GM12878 (cell line): ENCODE measurements at regions not wholly inside any gene's neighbourhood (a gene's known extent, or its start where the extent isn't known, plus 50 kb on each side); places are given as distances from the start of the nearest gene placed in this dataset.

Experiments used
- ATAC-seq: fragments of 200-7000 bp; cut with Tn5 transposase; 3 replicates; pipeline ENCODE4 v1.9.1; 2020; ENCODE audit warnings: mild to moderate bottlenecking, moderate library complexity
- BruUV-seq: library from RNA; stranded (reverse); fragments of 400-500 nt; replicated peaks from 2 replicates; lab custom pipeline; 2021; lab: Mats Ljungman, UMichigan
- CTCF ChIA-PET: fragments of 300-600 bp; sonication (Branson Sonifier 250); formaldehyde crosslinking; extraction: SDS; loops from one replicate; lab custom pipeline; 2021; ENCODE audit warnings: inconsistent platforms; lab: Yijun Ruan, JAX
- POLR2A ChIA-PET: fragments of 350-600 bp; formaldehyde crosslinking; extraction: SDS; loops from one replicate; lab custom pipeline; 2021; ENCODE audit warnings: inconsistent platforms; lab: Charles Lee
- RAD21 ChIA-PET: fragments of 300-600 bp; sonication (Branson Sonifier 250); formaldehyde crosslinking; loops from one replicate; lab custom pipeline; 2023; ENCODE audit warnings: antibody characterized with exemption; ENCODE audit not compliant: unreplicated experiment; lab: Charles Lee
- SMC1A ChIA-PET: fragments of 300-600 bp; sonication (Branson Sonifier 250); formaldehyde crosslinking; loops from one replicate; lab custom pipeline; 2023; ENCODE audit not compliant: unreplicated experiment, uncharacterized antibody; lab: Charles Lee
- DNase-seq: peaks from one replicate; pipeline ENCODE4 v3.0.0-alpha.2; 2011; ENCODE audit warnings: low read depth, low spot score
- FAIRE-seq: peaks from 3 replicates; lab custom pipeline; 2011; peaks lifted over from hg19 to GRCh38; lab: Jason Lieb, UNC
- H2AFZ ChIP-seq: 2 replicates; pipeline ENCODE4 v1.6.0; 2011; ENCODE audit warnings: low read depth, low read length, control low read depth; ENCODE audit not compliant: control insufficient read depth
- H3K27ac ChIP-seq: 2 replicates; pipeline ENCODE4 v1.5.1; 2011; ENCODE audit warnings: control low read depth; ENCODE audit not compliant: control insufficient read depth, insufficient read depth
- H3K27me3 ChIP-seq, 2 experiments: replicated peaks in 1 of 2; 2 replicates each; pipeline versions ENCODE4 v1.6.0 to v1.6.1; 2011; ENCODE audit warnings: low read length in 1 of 2; ENCODE audit not compliant: control insufficient read depth in 2 of 2, insufficient read depth in 2 of 2
- H3K36me3 ChIP-seq, 2 experiments: 2 replicates each; pipeline ENCODE4 v1.5.1; 2011; ENCODE audit warnings: low read length in 1 of 2; ENCODE audit not compliant: control insufficient read depth in 2 of 2, insufficient read depth in 2 of 2
- H3K4me1 ChIP-seq: 2 replicates; pipeline ENCODE4 v1.6.1; 2011; ENCODE audit warnings: mild to moderate bottlenecking, low read length, moderate library complexity, mixed read lengths; ENCODE audit not compliant: control insufficient read depth, insufficient read depth
- H3K4me2 ChIP-seq: 2 replicates; pipeline ENCODE4 v1.6.0; 2011; ENCODE audit warnings: control low read depth; ENCODE audit not compliant: control insufficient read depth, insufficient read depth
- H3K4me3 ChIP-seq: fragments of 200-600 bp; sonication (generic); 2 replicates; pipeline ENCODE4 v1.5.1; 2016
- H3K79me2 ChIP-seq: 2 replicates; pipeline ENCODE4 v1.6.0; 2011; ENCODE audit warnings: low read length; ENCODE audit not compliant: control insufficient read depth, insufficient read depth
- H3K9ac ChIP-seq: 2 replicates; pipeline ENCODE4 v1.8.0; 2011; ENCODE audit warnings: low read length, control low read depth, mixed read lengths; ENCODE audit not compliant: control insufficient read depth, insufficient read depth
- H3K9me3 ChIP-seq: replicated peaks from 3 replicates; pipeline ENCODE4 v1.5.1; 2011; ENCODE audit warnings: mild to moderate bottlenecking, low read length; ENCODE audit not compliant: control insufficient read depth, insufficient read depth
- H4K20me1 ChIP-seq: 2 replicates; pipeline ENCODE4 v1.6.0; 2011; ENCODE audit not compliant: control insufficient read depth, insufficient read depth
- IKZF2 ChIP-seq, 2 experiments: fragments of 450-650 bp; IDR thresholded peaks; 2 replicates each; pipeline ENCODE4 v1.6.1; 2017; ENCODE audit warnings: mild to moderate bottlenecking in 2 of 2, moderate library complexity in 2 of 2
- MEF2B ChIP-seq: fragments of 450-650 bp; IDR thresholded peaks from 2 replicates; pipeline ENCODE4 v1.6.1; 2018; ENCODE audit warnings: mild to moderate bottlenecking, moderate library complexity; ENCODE audit not compliant: partially characterized antibody, poor library complexity, severe bottlenecking
- RUNX3 ChIP-seq: IDR thresholded peaks from 2 replicates; pipeline ENCODE4 v1.6.1; 2012; ENCODE audit warnings: low read length, inconsistent platforms
- SUPT20H ChIP-seq: IDR thresholded peaks from 2 replicates; pipeline ENCODE4 v1.6.1; 2011; ENCODE audit warnings: low read depth, mild to moderate bottlenecking, low read length, moderate library complexity, borderline replicate concordance; ENCODE audit not compliant: control insufficient read depth
- TBL1XR1 ChIP-seq: IDR thresholded peaks from 2 replicates; pipeline ENCODE4 v1.6.1; 2012; ENCODE audit warnings: low read depth, low read length, improper control_type of control experiment
- WGBS: methylation state at CpG from one replicate; pipeline ENCODE4 v1.1.6; 2016; ENCODE audit warnings: low lambda C conversion rate; ENCODE audit not compliant: insufficient replicate concordance, insufficient coverage; ENCODE audit errors: missing lambda C conversion rate; 5-methylcytosine and 5-hydroxymethylcytosine counted together
- in situ Hi-C: fragments of 300-500 bp; cut with MboI; formaldehyde crosslinking; loops from 9 replicates; pipeline ENCODE4 v1.14.3; 2018; ENCODE audit warnings: mixed read lengths
- intact Hi-C: fragments of 100-400 bp; cut with micrococcal nuclease; formaldehyde crosslinking; loops from one replicate; pipeline ENCODE4 v1.14.2; 2022; ENCODE audit not compliant: unreplicated experiment
- TF ChIP-seq, protein P1 (sequence below): IDR thresholded peaks from 2 replicates; pipeline ENCODE4 v1.6.1; 2012; ENCODE audit warnings: low read depth, low read length, improper control_type of control experiment

DNA sequence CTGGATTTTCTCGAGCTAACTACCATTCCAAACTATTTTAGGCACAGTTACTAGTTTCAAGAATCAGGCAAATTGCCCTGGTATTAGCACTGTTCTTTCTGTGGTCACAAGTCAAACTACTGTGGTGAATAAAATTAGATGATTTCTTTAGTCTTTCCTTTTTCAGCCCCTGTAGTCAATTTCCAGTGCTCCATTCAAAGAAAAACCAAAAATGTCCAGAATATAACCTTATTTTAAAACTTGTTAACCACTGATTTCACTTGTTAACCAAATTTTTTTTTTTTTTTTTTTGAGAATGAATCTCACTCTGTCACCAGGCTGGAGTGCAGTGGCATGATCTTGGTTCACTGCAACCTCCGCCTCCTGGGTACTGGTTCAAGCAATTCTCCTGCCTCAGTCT lies 50.6 kb upstream of the USPL1 start:
- POLR2A ChIA-PET, result no interaction called here
- Histone ChIP-seq H3K4me3 (no peak overlapping the region), H3K9me3 (no peaks in the 10 kb centered on the region), H3K4me1 (peaks cover 7% of the 10 kb centered on the region; the same call in 1 of the 2 replicates), H3K79me2 (no peaks in the 10 kb centered on the region), H4K20me1 (no peaks in the 10 kb centered on the region), H3K36me3 (no peaks in the 10 kb centered on the region), H3K4me2 (no peak overlapping the region), H3K27me3 (no peaks in the 10 kb centered on the region), H3K27ac (no peak overlapping the region), H3K9ac (no peak overlapping the region), H2AFZ (no peak overlapping the region)
- CTCF ChIA-PET, result interaction anchor here (0.9 to 1.8 kb wide), 3 partner anchors 105 to 212 kb away, joined by 3 to 4 read pairs (median 3); no protein-coding TSS in a partner anchor
- intact Hi-C loops (no loop called here), in situ Hi-C loops (no loop called here)
- TF ChIP-seq TBL1XR1, result no peak
- no peak for TF ChIP-seq SUPT20H
- peak; percentile 47 for TF ChIP-seq MEF2B
- TF ChIP-seq IKZF2 (IDR thresholded peaks at IDR 0.05), result peak in 1 of 2 experiments; percentile 17; a peak in 1 of 4 replicates
- TF ChIP-seq RUNX3, result peak; percentile 68
- TF ChIP-seq, protein P1, sequence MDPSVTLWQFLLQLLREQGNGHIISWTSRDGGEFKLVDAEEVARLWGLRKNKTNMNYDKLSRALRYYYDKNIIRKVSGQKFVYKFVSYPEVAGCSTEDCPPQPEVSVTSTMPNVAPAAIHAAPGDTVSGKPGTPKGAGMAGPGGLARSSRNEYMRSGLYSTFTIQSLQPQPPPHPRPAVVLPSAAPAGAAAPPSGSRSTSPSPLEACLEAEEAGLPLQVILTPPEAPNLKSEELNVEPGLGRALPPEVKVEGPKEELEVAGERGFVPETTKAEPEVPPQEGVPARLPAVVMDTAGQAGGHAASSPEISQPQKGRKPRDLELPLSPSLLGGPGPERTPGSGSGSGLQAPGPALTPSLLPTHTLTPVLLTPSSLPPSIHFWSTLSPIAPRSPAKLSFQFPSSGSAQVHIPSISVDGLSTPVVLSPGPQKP, result no peak
- BruUV-seq, result no TSS peak
- RAD21 ChIA-PET, result no interaction called here
- SMC1A ChIA-PET, result interaction anchor here (0.6 to 2.2 kb wide), 3 partner anchors 14 to 37 kb away, joined by 3 to 8 read pairs (median 6); no protein-coding TSS in a partner anchor
- FAIRE-seq (no peak), DNase-seq (no peak), ATAC-seq (peak; percentile 67)
- 44% methylated on average over 2 of the region's 2 CpGs for WGBS
